Thyroid gland (tissue), 4 donors: ENCODE measurements at regions not wholly inside any gene's neighbourhood (a gene's known extent, or its start where the extent isn't known, plus 50 kb on each side); places are given as distances from the start of the nearest gene placed in this dataset.
"Not testable (repeated sequence)": the region's sequence is repeated elsewhere in the genome, so short reads cannot be mapped to it uniquely, and the experiment has no call there.

Source experiments
- CTCF ChIP-seq, 6 experiments: fragments of 200-600 bp in 3 of 6; fragments of 450-650 bp in 3 of 6; sonication (generic) in 3 of 6; IDR thresholded peaks; one replicate each; pipeline ENCODE4 v1.5.1; 2016 to 2019; ENCODE audit warnings: antibody characterized with exemption in 6 of 6, mild to moderate bottlenecking in 2 of 6, inconsistent platforms in 1 of 6, moderate library complexity in 1 of 6
- POLR2A ChIP-seq, 2 donors: fragments of 450-650 bp; IDR thresholded peaks; one replicate each; pipeline ENCODE4 v1.6.1; 2017; ENCODE audit warnings: antibody characterized with exemption in 2 of 2, mild to moderate bottlenecking in 2 of 2, moderate library complexity in 1 of 2

GRCh38 chr15:20259559-20260190, 281.9 kb downstream of the GOLGA6L6 start:
- TF ChIP-seq CTCF, POLR2A (IDR thresholded peaks at IDR 0.05): not testable (repeated sequence)
